D341Med (cell line): ENCODE measurements at regions not wholly inside any gene's neighbourhood (a gene's known extent, or its start where the extent isn't known, plus 50 kb on each side); places are given as distances from the start of the nearest gene placed in this dataset.
"Not testable (repeated sequence)": the region's sequence is repeated elsewhere in the genome, so short reads cannot be mapped to it uniquely, and the experiment has no call there.

Source experiments
- DNase-seq: peaks from one replicate; pipeline ENCODE4 v3.0.0; 2012; ENCODE audit warnings: low spot score

DNA sequence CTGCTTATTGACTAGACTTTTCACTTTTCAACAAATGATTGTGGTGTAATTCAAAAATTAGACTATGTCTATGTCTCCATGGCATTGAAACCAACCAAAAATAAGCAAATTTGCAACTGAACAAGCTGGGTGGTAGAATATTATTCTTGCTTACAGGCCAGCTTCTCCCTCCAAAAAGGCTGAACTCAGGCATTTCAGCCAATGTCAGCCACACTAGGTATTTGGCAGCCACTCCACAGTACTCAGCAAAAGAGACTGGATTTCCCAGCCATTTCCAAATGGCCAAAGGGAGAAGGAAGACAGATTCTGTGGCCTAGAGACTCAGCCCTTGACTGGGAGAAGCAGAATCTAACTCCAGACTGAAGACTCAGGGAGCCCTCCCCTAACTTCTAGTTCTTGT lies 121.8 kb upstream of the IRX5 start:
- DNase-seq: no peak

DNA sequence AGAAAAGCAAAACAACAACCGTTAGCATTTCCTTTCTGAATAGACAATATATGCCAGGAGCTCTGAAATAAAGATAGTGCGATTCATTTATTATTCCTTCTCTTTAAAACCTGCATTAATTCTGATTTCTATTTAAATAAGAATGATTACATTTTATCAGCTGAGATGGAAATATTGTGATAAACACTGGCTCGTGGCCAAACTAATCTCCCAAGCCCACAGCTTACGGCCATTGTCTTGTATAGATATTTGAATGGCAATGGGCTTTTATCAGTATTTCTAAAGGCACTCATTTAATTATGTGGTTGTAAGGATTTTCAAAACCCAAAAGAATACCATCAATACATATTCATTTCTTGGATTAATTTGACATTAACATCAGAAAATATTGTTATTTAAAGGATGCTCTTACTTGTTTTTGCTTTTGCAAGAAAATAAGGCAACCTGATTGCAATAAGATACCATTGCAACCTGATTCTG lies 123.7 kb upstream of the IRX5 start:
- DNase-seq: no peak

DNA sequence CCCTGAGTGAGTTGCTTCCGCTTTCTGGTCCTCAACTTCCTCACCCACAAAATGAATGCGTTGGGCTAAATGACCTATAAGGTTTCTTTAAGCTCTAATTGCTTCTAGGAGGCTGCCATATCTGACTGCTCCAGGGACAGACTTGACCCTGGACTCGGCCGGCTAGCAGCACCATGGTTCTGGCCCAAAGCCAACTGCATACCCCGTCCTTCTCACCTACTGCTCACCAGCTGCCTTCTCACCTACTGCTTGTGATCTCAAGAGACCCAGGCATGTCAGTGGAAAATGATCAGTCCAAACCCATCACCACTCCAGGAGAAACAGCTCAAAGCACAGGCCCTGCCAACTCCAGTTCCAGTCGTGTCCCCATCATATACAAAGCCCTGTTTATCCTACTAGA lies 124.3 kb upstream of the IRX5 start:
- DNase-seq: no peak

DNA sequence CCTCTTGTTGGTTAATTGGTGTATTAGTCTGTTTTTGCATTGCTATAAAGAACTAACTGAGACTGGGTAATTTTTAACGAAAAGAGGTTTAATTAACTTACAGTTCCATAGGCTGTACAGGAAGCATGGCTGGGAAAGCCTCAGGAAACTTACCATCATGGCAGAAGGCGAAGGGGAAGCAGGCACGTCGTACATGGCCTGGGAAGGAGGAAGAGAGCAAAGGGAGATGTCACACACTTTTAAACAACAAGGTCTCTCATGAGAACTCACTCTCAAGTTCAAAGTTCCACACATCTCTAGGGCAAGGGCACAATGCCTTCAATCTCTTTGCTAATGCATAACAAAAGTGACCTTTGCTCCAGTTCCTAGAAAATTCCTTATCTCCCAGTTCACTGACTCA lies 125.0 kb upstream of the IRX5 start:
- no peak for DNase-seq

DNA sequence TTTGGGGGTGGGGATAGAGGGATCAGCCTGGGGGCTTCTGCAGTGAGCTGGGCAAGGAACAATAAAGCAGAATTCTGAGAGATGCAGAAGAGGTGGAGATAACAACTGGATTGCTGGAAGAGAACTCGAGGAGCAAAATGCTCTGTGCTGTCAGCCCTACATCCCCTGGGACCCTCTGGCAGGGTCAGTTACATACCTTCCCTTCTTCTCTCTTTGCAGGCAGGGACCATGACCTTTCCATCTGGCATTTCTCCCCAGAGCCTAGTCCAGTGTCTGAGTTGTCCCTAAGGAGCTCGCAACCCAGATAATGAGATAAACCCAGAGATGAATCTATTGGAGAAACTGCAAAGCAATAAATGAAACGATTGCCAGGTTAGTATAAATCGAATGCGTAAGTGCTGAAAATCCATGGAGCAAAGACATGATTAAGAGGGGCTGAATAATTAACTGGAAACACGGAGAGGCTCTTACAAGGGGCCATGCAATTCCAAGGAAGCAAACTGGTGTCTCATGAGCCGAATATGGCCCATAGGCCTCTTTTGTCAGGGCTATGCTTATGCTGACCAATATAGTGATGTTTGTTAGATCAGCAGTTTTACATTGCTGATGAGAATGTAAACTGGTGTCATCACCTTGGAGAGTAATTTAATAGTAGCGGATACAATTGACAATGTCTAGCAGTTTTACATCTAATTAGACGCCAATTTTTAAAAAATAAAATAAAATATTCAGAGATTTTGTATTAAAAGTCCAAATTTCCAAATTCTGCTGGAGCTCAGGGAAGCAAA lies 129.4 kb upstream of the IRX5 start:
- no peak for DNase-seq

DNA sequence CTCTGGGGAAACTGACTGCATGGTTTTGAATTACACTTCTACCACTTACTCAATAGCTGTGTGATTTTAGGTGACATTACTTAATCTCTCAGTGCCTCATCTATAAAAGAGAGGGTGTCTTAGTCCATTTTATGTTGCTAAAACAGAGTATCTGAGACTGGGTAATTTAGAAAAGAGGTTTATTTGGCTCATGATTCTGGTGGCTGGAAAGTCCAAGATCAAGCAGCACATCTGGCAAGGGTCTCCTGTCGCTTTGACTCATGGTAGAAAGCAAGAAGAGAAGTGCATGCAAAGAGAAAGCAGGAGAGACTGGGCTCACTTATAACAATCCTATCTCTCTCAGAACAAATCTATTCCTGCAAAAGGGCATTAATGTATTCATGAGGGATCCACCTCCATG lies 132.4 kb upstream of the IRX5 start:
- no peak for DNase-seq

DNA sequence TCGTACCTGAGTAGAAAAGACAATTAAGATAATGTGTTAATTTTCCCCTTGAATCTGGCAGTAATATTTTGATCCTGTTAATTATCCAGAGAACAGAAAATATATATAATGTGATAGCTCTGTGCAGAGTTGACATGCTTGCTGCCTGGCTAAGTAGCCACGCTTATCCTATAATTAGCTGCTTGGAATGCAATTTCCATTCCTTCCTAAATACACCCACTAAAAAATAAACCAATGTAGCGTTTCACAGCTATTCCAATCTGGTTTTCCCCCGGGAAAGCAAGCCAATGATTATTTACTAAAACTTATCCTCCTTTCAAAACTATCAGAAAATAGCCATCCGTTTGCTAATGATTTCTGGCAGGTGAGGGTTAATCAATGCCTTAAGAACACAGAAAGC lies 134.5 kb upstream of the IRX5 start:
- peak; percentile 27 for DNase-seq

DNA sequence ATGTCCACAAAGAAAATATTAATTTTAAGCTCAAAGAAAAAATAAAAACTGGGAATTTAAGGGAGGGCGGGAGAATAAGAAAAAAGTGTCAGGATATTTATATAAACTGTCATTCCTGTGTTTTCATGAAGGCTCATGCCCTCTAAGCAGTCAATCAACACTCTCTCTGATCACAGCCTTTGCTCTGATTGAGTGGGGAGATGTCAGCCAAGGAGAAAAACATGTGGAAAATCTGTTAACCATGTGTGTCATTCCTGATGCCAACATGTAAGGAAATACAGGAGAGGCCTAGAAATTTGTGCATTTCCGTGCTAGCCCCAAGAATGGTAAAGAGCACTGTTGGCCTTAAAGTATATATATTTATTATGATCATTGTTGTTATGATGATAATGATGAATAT lies 137.9 kb upstream of the IRX5 start:
- no peak for DNase-seq

DNA sequence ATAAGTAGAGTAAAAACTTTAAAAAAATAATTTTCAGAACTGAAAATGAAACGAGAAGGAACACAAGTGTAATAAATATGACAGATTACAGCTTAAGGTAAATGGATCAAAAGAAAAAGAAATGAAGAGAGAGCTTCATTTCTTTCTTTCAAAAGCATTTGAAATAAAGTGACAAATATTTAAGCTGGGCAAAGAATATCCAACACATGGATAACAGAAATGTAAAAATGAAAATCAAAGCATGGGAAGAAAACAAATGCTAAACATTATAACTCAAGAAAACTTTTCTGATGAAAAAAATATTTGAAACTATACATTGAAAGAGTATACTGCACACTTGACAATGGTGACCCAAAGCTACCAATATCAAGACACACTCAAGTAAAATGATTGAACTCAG lies 143.6 kb upstream of the IRX5 start:
- DNase-seq: no peak

DNA sequence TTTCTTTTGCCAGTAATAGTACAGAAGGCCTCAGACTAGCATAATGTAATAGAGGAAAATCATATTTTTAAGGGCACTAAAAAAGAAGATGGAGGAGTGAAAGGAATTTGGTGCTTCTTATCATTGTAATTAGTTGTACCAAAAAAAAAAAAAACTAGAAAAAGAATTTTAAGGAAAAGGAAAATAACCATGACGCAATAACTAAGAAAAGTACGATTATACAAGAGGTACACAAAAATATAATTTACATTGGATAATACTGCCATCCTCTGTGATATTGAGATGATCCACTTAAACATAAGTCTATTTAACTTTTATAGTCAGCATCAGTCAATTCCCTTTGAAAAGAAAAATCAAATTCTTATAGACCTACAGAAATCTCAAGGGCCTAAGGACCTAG lies 146.7 kb upstream of the IRX5 start:
- no peak for DNase-seq

DNA sequence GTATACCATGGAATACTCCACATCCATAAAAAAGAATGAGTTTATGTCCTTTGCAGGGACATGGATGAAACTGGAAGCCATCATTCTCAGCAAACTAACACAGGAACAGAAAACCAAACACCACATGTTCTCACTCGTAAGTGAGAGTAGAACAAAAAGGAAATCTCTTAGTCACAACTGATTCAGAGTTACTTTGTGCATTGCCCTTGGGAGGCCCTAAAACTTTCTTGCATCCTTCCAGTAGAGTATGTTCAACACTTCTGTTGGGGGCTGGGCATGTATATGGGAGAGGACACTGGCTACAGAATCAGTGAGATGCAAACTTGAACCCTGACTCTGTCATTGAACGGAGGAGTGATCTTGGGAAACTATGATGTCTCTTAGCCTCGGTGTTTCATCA lies 147.4 kb upstream of the IRX5 start:
- no peak for DNase-seq

DNA sequence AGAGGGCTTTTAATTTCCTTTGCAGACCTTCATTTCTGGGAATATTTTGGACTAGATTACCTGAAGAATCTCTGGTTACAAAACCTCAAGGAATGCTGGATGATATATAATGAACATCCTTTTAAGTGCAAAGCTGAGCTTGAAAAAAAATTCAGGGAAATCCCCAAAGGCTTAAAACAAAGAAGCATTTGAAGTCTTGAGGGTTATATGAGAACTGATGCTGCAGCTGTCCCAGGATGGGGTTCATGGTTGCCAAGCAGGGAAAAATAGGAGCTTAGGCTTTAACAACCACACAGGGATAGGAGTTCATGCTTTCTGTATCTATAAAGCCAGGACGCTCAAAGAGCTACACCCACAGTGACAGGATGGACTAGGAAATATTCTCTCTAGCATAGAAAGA lies 150.4 kb upstream of the IRX5 start:
- DNase-seq: no peak

DNA sequence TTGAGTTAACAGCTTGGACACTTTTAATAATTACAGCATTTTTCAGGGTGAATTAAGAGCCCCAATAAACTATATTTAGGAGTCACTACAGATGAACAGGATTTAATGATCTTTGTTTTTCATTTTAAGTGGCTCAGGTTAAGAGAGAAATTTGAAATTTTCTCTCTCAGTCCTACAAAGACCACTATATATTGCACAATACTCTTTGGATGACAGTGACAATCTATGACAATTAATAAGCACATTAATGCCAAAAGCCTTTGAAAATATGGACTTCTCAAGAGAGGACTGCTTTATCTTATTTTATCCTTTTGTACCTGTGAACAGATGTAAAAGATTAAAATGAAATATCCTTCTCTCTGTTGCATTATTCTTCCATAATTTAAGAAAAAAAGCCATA lies 151.1 kb upstream of the IRX5 start:
- no peak for DNase-seq

DNA sequence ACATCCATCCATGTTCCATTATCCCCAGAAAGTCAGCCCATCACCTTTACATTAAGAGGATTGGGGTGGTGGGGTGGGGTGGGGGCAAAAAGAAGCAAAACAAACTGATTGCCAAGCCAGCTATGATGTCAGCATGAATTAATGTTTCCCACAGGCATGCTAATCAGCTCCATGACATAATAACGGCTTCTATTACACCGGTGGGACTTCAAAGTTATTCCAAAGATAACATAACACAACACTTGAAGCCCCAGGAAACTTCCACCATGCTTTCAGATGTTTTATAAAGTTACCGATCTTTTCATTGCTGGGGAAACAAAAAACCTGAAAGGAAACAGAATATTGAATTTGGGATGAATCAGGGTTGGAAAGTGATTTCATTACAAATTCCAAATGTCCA lies 155.9 kb upstream of the IRX5 start:
- DNase-seq: no peak

DNA sequence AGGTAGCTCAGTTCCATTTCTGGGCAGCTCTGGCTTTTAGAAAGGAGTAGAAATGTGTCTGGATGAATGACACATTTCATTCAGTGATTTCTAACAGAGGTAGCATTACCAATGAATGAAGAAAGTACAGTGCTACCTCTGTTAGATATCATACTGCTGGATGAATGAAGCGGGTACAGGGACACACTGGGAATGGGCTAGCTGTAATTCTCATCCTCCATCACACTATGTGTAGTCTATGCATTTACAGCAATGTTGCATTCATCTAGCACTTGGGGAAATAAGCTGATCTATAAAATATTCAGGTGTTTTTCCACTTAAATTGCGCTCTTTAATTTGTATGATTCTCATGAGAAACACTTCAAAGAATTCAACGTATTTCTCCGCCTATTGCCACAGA lies 158.3 kb upstream of the IRX5 start:
- no peak for DNase-seq

DNA sequence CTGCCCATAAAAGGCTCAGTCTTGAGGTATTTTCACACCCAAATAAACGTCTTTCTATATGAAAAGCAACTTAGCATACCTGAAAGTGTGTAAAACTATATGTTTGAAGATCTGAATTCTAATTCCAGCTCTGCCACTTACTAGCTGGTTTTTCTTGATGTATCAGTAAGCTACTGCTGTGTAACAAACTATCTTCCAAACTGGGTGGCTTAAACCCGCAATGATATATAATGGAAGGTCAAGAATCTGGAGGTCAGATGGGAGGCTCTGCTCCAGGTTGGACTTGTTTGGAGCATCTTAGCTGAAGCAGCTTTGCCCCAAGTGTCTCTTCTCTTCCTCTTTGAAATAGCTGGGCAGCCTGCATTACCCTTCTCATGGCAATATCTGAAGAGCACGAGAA lies 164.3 kb upstream of the IRX5 start:
- DNase-seq: no peak

DNA sequence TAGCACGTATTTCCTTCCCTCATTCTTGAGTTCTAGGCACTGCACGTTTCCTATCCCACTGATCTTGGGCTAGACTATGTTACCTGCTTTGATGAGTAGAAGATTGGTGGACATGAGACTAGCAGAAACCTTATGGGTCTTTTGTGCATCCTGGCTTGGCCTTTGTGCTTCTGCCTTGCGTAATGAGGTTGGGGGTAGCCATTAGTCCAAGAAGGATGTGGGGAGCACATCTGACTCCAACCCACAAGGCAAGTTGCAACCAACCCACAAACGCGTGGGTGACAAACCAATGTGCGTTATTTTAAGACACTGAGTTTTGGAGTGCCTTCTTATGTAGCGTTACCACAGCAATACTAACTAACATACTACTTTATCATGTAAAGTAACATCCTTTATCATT lies 180.4 kb upstream of the IRX5 start:
- DNase-seq: no peak

DNA sequence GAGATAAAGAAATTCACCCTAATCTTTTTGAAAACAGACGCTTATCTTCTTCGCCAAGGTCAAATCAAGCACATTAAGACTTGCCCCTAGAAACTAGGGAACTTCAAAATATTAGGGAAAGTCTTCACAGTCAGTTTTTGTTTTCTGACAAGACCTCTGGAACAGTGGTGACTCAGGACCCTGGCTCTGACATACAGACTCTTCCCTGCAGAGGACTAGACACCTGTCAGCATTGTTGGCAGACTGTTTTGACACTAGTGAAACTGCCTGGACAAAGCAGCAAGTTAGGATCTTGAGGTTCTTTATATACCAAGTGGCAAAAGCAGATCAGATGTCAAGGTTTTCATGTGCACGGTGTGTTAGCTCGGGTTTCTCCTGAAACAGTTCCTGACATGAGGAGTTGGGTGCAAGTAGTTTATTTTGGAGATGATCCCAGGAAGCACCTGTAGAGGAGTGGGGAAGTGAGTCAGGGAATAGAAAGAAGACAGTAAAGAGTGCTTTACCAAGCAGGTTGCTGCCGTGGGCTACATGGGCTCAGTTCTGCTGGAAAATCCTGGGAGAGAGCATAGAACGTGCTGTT lies 182.0 kb upstream of the IRX5 start:
- DNase-seq: no peak

DNA sequence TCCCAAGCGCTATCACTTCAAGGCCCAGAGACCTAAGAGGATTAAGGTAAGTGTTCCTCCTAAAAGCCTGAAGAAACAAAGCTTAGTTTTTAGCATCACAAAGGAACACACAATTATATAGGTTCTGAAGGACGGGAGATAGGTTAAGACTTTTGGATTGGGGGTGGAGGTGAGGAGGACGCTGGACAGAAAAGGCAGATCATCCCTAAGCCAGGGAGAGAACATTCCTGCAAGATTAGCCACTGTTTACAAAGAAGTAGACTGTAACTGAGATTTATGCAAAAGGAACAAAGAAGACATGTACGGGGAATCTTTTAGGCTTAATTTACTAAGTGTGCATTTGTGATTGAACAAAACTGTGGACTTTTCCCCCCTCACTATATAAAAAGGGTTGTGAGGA lies 184.1 kb upstream of the IRX5 start:
- DNase-seq: no peak

DNA sequence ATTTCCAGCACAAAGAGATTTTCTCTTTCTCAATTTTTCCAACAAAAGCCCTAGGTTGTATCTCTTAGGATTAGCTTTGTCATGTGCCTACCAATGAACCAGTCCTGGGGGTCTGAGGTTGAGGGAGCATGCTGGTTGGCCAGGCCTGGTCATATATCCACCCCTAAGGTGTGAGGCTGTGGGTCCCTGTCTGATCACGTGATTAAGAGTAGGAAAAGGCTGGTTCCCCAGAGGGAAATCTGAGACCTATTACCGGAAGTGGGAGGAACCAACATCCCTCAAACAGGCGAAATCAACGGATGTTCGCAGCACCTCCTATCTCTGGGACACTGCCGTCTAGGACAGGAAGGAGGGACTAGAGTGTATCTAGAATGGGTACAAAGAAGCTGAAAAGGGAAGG lies 185.7 kb upstream of the IRX5 start:
- DNase-seq: no peak

DNA sequence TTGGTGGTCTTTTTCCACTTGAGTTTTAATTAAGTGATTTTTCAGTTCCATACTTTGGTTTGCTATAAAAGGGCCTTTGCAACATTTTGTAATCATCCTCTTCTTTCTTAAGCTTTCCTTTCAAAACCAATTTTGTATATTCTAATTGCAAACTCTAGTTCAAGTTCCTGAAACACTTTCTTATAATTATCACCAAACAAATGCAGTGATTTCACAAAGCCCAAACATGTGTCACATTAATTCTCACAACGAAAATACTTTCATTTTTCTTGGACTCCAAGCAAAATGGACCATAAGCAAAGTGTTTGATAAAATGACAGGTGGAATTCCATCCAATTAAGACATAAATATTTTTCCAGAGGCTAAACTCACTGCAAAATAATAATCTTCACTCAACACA lies 188.2 kb upstream of the IRX5 start:
- DNase-seq: no peak

DNA sequence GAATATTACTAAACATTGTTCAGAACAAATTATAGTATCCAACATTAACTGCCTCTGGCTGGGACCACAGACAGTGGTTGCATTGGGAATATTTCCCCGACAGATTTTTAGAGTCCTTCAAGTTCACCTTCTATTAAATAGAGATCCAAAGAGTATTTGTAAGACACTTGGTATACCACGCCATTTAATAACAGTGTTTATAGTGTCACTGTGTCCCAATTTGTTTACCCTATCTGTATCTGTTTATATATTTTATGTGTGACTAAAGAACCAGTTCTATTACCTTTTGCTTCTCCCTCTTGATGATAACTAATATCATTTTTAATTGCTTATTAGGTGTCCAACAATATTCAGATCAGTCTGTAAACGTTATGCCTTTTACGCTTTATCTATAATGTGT lies 191.3 kb upstream of the IRX5 start:
- DNase-seq: no peak

DNA sequence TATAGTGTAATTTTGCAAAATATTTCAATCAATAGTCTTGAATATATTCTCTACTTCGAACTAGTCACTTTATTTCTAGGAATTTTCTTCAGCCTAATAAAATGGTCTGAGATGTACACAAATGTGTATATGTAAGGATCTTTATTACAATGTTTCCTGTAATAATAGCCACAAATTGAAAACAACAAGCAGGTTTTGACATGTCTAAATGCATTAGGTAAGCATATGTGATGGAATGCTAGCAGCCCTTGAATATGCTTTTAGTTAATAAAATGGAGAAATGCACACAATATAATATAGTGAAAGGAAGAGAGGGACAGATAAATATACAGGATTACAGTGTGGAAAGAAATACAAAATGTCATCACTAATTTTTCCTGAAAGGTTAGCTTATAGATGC lies 196.5 kb upstream of the IRX5 start:
- no peak for DNase-seq

DNA sequence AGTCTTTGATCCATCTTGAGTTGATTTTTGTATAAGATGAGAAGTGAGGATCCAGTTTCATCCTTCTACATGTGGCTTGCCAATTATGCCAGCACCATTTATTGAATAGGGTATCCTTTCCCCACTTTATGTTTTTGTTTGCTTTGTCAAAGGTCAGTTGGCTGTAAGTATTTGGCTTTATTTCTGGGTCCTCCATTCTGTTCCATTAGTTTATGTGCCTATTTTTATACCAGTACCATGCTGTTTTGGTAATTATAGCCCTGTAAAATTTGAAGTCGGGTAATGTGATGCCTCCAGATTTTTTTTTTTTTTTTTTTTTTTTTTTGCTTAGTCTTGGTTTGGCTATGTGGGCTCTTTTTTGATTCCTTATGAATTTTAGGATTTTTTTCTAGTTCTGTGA lies 203.0 kb upstream of the IRX5 start:
- not testable (repeated sequence) for DNase-seq
